Epithelial cell of proximal tubule (primary cell): ENCODE measurements at regions not wholly inside any gene's neighbourhood (a gene's known extent, or its start where the extent isn't known, plus 50 kb on each side); places are given as distances from the start of the nearest gene placed in this dataset.

Experiments used
- DNase-seq: peaks from one replicate; pipeline ENCODE4 v3.0.0-alpha.2; 2011; ENCODE audit warnings: low read depth
- H3K4me3 ChIP-seq: 2 replicates; pipeline ENCODE4 v1.5.1; 2011; ENCODE audit warnings: low read depth, mild to moderate bottlenecking, low read length
- TF ChIP-seq, protein P1 (sequence below): conservative IDR thresholded peaks from 2 replicates; pipeline ENCODE4 v1.5.1; 2012; ENCODE audit warnings: low read depth, mild to moderate bottlenecking, low read length

DNA sequence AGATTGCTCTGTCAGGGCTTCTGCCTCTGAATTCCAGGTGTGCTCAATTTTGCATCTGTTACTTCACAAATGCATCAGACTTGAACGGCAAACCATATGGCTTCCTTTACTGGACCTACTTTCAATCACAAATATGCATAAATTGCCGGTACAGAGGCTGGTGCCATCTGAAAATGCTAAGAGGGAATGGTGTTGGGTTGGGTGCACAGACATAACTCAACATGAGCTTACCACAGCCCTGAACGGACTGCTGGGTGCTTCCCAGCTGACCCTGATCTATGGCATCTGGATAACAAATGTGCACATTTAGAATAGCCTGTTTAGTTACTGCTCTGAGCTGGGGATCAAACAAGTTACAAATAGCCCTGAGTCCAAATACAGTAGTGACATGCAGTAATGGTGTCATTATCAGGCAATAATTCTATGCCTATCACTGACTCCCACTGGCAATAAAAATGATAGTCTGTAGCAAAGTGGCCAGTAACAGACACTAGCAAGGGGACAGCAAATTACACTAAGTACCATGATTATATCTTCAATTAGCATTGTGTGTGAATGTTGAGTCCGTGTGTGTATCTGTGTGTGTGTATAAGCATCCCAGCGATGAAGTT is 927.3 kb downstream of the DIAPH3 start:
- TF ChIP-seq, protein P1, sequence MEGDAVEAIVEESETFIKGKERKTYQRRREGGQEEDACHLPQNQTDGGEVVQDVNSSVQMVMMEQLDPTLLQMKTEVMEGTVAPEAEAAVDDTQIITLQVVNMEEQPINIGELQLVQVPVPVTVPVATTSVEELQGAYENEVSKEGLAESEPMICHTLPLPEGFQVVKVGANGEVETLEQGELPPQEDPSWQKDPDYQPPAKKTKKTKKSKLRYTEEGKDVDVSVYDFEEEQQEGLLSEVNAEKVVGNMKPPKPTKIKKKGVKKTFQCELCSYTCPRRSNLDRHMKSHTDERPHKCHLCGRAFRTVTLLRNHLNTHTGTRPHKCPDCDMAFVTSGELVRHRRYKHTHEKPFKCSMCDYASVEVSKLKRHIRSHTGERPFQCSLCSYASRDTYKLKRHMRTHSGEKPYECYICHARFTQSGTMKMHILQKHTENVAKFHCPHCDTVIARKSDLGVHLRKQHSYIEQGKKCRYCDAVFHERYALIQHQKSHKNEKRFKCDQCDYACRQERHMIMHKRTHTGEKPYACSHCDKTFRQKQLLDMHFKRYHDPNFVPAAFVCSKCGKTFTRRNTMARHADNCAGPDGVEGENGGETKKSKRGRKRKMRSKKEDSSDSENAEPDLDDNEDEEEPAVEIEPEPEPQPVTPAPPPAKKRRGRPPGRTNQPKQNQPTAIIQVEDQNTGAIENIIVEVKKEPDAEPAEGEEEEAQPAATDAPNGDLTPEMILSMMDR: no peak
- DNase-seq: no peak
- H3K4me3 ChIP-seq: no peak overlapping the region

DNA sequence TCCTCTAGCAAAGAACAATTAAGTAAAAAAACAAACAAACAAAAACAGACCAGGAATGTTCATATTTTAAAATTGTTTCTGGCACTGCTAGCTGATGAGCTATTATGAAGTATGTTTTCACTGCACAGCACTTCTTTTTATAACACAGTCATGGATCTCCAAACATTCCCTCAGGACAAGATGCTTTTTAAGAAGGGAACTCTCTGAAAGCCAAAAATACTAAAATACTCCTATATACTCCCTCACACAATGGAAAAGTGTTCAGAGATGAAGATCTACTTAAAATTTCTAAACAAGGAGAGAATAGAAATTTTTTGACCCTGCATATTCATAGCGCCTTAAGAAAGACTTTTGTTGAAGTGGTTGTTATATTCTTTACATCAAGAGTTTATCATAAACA is 926.8 kb downstream of the DIAPH3 start:
- TF ChIP-seq, protein P1: no peak
- DNase-seq: no peak

DNA sequence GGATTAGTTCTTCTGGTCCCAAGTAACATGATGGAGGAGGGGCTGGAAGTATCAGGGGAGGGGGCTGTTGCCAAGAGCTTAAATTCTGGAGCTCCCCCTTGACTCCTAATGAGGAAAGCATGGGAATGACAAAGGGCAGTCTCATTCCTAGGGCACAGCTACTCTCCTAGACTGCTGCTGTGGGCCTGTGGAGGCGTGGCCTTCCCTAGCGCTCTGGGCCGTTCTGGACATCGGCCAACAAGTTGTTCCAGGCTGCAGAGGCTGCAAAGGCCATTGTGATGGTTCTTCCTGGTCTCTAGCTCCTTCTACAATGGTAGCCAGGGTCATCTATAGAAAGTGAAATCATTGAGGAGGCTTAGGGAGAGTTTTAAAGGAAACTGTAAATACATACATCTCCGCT is 916.6 kb downstream of the DIAPH3 start:
- no peak overlapping the region for H3K4me3 ChIP-seq
- no peak for DNase-seq
- TF ChIP-seq, protein P1: no peak

More for the DNA sequence above, 926.8 kb downstream of the DIAPH3 start:
- H3K4me3 ChIP-seq: no peak overlapping the region

- no peak overlapping the region for H3K4me3 ChIP-seq
- no peak for DNase-seq
- TF ChIP-seq, protein P1: no peak
Measured at GRCh38 chr13:59250336-59251189, 913.2 kb downstream of the DIAPH3 start.

DNA sequence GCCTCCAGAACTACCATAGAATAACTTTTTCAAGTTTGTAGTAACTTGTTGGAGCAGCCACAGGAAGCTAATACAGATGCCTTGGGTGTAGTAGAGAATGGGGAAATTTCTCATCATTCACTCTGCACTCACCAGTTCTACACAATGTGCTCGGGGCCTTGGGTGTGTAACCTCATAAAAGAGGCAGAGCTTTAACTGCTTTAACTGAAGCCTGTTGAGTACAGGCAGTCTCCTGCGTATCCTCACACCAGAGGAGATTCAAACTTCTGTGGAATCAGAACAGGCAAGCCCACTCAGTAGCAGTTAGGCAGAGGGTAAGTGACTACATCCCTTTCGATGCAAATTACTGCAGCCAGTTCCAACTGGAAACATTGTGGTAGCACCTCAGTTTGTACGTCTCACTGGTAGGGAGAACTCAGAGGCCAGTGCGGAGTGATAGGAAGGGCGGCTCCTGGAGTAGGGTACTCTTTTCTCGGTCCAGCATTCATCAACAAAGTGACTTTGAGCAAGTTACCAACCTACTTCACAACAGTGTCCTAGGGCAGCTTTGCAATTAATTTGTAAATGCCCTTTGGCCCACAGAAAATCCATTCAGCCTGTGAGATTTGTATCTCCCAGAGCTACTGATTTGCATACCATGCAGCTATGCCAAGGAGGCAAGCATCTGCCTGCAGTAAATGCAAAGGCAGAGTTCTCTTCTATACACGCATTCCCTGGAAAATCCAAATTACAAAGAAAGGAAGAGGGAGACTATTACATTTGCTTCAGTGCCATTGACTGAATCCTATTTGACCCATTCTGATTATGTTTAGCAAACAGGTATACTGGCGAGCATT is 904.3 kb downstream of the DIAPH3 start:
- no peak for DNase-seq
- TF ChIP-seq, protein P1: no peak
- no peak overlapping the region for H3K4me3 ChIP-seq

- no peak overlapping the region for H3K4me3 ChIP-seq
- TF ChIP-seq, protein P1: peak; percentile 40
- DNase-seq: no peak
Measured at GRCh38 chr13:59261928-59262488, 901.7 kb downstream of the DIAPH3 start.
